GM21528 (cell line): ENCODE measurements at regions not wholly inside any gene's neighbourhood (a gene's known extent, or its start where the extent isn't known, plus 50 kb on each side); places are given as distances from the start of the nearest gene placed in this dataset.
"Not testable (repeated sequence)": the region's sequence is repeated elsewhere in the genome, so short reads cannot be mapped to it uniquely, and the experiment has no call there.

Experiments
- ATAC-seq: cut with Tn5 transposase; IDR thresholded peaks from one replicate; pipeline ENCODE4 v1.9.1; 2021; ENCODE audit warnings: mild to moderate bottlenecking, moderate library complexity; ENCODE audit not compliant: unreplicated experiment, low FRiP score

DNA sequence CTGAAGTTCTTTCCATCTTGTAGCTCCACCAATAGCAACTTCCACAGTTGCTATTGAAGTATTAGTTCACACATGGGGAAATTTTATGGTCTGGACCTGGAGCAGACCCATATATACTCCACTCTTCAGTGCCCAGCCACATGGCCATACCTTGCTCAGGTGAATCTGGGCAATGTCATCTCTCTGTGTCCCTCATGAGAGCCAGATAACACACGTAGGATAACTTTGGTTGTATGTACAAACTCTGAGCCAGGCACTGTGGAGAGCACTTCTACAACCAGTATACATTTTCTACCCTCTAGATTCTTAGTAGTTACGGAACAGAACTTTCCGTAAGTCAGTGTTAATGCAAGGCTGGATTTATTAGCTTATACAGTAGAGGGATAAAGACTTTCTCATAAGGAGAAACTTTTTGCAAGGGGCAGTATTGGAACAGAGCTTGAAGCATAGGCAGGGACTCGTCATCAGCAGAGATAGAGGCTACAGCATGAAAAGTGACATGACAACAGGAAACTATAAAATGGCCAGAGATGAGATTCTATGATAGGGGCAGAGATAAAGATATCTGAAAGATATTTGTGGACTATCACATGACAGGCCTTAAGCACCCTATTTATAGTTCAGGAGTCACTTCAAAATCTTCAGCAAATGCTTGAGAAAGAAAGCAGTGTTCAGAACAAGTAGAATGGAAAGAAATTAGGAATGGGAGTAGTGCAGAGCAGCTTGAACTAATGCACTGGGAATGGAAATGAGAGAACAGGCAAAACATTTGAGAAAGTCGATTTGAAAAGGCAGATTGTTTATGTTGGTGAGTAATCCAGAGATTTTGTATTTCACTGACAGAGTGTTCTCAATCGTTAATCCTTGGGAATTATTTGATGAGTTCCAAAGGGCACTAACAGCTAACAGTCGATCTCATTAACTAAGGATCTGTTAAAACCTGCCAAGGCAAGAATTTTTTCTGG is 481.8 kb downstream of the USP25 start:
- no peak for ATAC-seq

DNA sequence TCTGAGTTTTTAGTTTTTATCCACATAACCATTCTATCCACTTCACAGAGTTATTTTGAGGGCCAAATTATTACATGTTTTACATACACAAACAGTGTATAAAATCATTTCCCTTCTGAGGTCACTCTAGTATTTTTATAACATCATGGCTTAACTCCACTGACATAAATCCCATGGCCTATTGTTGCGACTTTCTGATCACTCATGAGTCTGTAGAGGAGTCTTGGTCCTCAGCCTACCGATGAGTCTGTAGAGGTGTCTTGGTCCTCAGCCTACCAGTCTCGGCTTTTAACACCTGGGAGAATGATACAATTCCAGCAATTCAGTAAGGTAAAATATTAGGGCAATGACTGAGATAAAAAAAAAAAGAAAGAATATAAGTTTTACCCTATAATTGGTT is 483.7 kb downstream of the USP25 start:
- no peak for ATAC-seq

DNA sequence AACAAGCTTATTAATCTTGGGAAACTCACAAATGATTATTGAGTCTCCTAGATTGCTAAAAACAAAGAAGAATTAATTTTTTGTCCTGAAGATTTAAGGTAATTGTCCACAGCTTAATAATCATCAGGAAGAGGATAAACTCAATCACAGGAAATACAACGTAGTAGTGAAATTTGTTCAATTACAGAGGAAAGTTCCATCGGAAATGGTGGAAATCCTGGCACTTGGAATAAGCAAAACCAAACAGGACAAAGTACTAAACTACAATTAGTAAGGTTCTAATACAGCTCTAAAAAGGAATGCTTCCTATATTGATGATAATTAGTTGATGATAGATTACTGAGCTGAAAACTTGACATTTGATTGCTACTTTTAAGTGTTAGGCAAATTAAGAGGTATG is 485.4 kb downstream of the USP25 start:
- ATAC-seq: no peak

DNA sequence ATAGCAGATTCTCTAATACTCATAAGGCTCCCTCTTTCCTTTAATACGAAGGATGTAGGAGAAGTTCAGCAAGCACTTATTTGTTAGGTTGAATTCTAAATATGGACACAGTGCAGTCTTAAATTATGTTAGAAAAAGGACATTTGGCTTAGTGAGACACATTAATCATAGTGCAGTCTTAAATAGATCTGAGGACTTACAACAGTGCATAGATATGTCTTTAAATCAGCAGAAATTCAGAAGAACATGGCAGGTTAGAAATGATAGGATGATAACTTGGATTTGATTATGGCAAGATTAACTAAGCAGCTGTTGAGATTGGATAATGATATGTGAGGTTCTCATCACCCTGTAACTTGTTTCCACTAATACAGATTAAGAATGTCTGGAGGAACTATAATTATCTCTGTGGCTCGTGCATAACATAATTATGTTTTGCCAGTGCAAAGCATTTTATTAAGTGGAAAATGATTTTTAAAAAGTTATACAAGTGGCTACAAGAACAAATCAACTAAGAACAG is 485.9 kb downstream of the USP25 start:
- ATAC-seq: no peak

DNA sequence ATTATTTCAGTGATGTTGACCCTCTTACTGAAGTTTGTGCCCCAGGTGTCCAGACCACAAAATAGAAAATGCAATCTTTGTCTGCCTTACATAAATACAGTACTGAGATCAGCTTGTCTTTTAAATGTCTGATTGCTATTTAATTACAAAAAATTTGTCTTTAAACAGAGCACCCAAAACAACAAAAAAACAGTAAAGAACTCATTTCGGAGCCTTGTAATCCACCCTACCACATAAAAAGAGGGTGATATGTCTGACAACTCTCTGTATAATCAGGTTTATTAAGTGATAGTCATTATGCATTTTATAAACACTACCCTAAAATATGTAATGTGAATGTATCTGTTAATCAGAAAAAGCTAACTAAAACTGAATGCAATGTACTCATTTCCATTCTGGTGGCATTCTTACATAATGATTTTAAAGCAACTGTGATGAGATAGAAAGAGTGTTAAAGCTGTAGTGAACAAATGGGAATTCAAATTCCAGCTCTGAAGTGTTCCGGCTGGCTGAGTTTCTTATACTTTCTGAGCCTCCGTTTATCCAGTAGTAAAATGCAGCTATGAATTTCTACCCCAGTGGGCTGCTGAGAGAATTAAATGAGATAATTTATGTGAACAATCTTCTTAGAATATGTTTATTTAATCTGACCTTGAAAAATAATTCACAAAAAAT is 486.6 kb downstream of the USP25 start:
- ATAC-seq: no peak

DNA sequence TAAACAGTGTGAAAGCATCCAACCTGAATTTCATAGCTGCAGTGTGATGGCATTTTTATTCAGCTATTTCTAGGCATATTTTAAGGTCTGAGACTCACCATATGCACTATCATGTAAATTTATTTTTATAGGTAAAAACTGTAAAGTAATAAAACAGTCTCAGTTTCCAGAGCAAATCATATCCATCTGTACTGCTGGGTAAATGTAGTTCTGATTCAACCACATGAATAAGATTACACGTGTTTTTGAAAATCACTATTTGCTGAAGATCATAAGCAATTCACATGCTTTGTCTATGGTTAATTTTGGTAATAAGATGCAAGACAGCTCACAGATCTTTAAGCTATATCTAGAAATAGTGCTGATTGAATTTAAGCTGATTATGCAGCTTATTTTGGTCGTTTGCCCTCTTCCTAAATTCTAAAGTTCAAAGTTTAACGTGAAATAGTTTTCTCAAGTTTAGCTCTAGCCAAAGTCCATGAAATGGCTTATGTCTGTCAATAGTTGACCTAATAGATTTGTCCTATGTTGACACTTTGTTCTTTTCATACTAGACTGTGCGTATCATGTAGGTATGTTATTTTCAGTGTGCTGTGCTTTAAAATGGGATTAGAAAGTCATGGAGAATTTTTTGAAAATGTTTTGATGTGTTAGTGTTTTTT is 489.0 kb downstream of the USP25 start:
- ATAC-seq: no peak

DNA sequence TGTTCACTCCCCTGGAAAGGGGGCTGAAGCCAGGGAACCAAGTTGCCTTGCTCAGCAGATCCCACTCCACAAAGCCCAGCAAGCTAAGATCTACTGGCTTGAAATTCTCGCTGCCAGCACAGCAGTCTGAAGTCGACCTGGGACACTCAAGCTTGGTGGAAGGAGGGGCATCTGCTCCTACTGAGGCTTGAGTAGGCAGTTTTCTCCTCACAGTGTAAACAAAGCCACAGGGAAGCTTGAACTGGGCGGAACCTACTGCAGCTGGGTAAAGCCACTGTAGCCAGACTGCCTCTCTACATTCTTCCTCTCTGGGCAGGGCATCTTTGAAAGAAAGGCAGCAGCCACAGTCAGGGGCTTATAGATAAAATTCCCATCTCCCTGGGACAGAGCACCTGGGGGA is 495.0 kb downstream of the USP25 start:
- ATAC-seq: not testable (repeated sequence)

DNA sequence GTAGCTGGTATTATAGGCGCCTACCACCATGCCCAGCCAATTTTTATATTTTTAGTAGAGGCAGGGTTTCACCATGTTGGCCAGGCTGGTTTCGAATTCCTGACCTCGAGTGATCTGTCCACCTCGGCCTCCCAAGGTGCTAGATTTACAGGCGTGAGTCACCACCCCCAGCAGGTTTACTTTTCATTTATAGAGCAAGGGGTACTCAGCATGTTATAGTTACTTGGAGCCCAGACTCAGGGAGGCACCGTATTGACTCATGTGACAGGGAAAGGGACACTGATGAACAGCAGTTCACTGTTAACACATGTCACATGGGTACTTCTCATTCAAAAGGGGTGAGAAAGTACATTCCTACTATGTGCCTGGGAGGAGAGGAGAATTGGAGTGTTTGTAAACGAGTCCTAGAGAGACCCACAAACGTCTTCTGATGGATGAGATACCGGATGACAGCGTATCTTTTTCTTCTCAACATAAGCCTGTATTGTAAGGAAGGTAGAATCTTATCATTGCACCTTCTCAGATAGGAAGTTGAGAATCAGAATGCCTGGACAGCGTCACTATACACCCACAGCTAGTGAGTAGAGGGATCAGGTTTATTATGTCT is 510.0 kb downstream of the USP25 start:
- no peak for ATAC-seq

DNA sequence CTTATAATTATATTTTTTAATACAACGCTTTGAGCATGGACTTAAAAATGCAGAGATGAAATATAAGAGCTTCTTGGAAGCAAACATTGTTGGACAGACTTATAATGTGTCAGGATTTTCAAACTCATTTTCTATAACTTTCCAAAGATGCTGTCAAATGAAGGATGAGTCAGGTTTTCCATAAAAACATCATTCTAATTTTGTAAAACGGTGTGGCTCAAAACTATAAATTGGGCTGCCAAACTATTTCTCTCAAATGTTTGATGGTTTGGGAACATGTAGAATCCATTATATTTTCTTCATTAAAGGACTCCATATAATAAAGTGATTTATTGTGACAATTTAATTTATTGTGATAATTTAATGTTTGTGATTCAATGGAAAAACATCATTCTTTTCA is 511.2 kb downstream of the USP25 start:
- ATAC-seq: no peak

DNA sequence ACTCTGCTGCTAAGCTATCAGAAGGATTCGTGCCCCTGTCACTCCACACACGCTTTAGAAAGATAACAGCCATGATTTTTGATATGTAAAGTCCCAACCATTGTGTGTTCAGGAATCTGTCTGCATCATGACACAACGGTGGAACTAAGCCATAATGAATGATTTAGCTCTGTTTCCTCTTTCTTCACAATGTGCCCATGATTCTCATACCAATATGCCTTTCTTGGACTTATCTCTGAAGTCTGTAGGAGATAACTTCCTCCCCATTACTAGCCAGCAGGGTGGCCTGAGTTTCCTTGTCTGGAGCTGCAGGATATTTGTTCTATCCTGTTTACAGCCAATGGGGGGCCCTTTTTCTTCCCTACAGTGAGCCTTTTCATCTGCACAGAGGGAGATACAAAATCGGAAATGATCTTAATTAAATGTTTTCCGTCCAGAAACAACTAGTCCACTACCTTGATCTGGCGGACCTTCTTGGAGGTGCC is 511.7 kb downstream of the USP25 start:
- ATAC-seq: no peak

DNA sequence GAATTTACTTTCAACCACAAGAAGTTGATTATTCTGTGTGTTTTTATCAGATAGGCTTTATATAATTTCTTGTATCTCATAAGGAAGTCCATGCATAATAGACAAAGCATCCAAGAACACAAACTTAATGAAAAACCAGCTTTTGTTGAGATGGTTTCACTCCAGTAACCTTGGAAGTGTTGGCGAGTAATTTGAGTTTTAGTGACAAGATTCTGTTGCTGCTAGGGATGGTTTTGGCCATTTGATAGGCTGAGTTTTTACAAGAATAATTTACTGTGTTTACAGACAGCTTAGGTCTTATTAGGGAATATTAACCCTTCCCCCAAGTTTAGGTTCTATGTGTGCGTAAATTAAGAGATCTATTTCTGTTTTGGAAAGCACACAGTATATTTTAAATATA is 513.6 kb downstream of the USP25 start:
- no peak for ATAC-seq

DNA sequence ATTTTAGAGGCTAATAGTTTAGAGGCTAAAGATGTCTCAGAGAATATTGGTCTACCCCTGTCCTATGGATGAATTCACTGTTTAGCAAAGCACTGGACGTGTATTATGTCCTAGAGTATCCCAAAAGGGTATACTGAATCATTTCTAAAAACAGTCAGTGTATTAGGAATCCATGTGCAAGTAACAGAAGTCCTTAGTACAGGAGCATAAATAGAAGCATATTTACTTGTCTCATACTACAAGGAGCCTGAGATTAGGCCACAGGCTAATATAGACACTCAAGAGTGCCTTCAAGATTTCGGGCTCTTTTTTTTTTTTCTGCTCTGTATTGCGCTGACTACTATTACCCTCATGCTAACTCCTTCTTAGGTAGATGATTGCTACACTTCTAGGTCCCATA is 518.9 kb downstream of the USP25 start:
- ATAC-seq: no peak

DNA sequence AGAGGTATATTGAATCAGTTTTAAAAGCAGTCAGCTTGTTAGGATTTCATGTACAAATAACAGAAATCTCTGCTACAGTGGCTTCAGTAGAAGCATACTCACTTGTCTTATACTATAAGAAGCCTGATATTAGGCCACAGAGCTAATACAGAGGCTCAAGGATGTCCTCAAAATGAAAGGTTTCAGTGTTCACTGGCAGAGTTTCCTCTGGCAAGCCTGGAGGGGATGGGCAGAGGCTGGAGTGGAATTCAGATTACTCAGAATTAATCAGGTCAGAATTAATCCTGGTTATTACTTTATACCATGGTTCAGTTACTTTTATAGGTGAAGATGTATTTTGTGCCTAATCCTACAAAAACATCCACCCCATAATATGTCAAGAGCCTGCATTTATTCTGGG is 520.5 kb downstream of the USP25 start:
- ATAC-seq: no peak

DNA sequence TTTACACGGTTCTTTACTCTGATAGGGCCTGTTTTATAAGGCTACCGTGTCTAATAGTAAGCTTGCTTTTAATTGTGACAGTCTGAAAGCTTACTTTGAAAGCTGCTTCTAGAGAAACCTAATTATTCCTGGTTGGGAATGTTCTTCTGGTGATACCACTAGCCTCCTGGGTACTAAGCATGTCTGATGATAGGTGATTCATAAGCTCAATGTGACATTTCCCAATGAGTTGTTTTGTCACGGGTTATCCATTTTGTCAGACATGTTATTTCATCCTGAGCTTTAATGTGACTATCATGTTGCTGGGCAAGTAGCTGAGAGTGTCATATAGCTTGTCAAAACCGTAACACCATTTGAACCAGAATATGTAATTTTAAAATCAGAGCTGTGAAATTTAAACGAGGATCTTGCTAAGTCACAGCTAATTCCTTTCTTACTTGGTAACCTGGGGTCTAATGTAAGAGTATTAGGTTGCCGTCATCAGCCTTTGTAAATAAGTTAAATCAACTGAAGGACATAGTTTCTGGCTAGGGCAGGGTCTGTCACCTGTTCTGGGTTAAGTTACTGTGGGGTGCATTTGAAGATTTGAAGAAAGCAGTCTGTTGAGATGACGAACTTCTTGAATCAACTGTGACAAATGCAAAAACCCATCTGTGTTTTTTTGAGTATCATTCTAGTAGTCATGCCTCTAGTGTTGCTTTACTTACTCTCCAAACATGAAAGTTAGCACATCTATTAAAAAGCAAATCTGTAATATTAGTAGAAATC is 529.2 kb downstream of the USP25 start:
- ATAC-seq: no peak

DNA sequence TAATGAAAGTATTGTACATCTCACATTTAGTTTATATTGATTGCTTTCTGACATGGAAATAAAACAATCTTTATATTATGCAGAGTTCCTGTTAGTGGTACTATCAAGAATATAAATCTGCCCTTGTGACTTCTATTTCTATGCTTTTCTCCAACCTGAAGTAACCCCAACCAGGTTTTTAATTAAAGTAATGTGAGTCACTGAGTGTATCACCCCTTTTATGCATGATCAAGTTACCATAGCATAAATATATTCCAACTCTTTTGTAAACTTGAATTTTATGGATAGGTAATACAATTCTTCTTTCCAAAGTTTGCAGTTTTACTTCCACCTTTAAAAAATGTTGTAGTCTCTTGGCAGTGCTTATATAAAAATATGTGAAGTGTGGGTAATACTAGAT is 532.3 kb downstream of the USP25 start:
- ATAC-seq: no peak

DNA sequence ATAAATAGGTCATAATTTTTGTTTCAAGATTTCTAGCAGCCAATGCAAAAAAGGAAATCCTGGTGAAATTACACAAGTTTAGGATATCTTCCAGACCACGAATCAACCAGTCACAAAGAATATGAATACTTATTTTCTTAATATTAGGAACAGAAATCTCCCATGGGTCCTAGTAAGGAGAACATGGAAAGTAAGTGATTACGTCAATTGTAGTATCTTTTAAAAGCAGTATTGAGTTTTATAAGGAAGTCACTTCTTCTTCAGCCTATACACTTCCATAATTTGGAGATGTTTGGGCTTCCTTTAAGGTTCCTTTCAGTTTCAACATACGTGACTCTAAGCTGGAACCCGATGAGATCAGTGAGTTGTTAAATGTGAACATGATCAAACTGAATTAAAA is 534.5 kb downstream of the USP25 start:
- ATAC-seq: no peak

DNA sequence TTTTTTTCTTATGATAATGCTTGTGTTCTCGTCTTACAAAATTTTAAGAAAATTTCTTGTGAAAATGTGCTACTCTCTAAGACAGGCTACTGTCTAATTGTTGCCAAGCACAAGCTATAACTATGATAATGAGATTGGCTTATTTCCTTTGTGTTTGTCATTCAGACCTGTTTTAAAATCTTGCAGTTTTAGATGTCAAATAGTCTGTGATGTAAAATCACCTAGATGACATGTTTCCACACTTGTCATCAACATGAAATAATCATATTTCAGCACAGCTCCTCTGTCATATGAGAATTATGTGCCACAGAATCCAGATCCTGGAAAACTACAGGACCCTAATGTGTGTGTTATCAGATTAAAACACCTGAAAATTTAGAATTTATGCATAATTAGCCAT is 539.7 kb downstream of the USP25 start:
- ATAC-seq: no peak

DNA sequence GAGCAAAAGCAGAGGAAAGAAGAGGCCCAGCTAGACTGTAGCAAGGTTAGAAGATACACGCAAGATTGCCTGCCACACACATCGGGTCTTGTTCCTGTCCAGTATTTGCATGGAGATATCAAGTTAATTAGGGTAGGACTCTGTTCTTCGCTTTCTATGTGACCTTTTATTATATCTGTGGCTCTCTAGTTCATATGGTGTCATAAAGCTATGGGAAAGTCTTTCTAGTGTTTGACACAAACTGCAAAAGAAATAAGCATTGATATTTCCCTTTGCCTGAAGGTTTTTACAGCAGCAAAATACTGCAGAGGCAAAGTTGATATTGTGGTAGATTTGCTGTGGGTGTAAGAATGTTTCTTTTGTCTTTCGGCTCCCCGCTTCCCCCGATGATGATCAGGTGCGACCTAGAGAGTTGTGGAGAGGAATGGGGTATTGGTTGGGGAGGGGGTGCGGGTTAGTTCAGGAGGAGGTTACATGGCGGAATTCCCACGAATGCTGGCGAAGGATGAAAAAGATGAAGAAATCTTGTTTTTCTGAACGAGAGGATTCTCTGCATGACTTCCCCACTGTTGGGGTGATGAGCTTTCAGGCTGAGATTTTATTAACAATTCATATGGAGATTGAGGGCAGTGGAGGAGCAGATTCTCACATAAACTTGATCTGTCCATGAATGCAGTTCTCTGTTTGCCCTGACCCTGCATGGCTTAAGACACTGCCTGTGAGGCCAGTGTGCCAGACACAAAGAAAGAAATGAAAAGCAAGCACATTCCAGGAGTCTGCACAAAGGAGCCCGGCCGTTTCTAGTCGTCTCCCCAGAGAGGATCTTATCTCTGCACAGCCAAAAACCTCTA is 550.2 kb downstream of the USP25 start:
- no peak for ATAC-seq

DNA sequence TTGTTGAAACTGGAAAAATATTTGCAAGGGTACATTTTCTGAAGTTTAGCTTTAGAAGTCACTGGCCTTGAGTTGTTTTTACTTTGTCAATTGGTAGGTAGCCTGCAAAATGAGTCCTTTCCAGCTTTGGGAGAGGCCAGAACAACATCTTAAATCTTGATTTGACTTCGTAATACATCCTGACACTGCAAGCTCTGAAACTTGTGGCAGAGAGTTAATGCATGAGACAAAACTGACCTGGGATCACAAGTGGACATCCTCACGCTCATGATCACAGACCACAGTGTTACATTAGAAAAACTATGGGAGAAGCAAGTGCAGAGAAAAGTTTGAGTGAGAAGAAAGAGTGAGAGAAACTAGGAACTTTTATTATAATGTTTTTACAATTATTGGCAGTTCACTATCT is 550.9 kb downstream of the USP25 start:
- no peak for ATAC-seq
